LNCAP (cell line): ENCODE measurements at regions not wholly inside any gene's neighbourhood (a gene's known extent, or its start where the extent isn't known, plus 50 kb on each side); places are given as distances from the start of the nearest gene placed in this dataset.

Experiments used
- TF ChIP-seq, protein P1 (sequence below): fragments of 450-650 bp; IDR thresholded peaks from 2 replicates; pipeline ENCODE4 v1.5.1; 2017; ENCODE audit warnings: mild to moderate bottlenecking

DNA sequence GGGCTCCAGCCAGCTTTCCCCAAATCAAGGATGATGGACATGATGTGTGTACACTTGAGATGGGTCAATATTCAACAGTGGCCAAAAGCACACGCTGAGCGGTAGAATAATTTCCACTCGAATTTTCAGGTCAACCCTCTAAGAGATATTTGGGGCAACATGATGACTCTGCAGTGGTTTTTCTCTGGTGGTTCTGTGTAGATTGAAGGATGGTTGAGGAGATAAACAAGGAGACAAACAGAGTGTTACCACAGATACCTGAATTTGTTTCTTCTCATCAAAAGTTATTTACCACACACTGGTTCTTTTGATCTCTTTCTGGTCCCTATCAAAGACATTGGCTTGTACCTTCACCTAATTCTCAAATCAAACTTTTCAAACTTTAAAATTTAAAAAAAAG, 242.0 kb downstream of the ETS1 start:
- TF ChIP-seq, protein P1, sequence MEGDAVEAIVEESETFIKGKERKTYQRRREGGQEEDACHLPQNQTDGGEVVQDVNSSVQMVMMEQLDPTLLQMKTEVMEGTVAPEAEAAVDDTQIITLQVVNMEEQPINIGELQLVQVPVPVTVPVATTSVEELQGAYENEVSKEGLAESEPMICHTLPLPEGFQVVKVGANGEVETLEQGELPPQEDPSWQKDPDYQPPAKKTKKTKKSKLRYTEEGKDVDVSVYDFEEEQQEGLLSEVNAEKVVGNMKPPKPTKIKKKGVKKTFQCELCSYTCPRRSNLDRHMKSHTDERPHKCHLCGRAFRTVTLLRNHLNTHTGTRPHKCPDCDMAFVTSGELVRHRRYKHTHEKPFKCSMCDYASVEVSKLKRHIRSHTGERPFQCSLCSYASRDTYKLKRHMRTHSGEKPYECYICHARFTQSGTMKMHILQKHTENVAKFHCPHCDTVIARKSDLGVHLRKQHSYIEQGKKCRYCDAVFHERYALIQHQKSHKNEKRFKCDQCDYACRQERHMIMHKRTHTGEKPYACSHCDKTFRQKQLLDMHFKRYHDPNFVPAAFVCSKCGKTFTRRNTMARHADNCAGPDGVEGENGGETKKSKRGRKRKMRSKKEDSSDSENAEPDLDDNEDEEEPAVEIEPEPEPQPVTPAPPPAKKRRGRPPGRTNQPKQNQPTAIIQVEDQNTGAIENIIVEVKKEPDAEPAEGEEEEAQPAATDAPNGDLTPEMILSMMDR: no peak

- TF ChIP-seq, protein P1: no peak
Observed at GRCh38 chr11:128343870-128344269, 243.5 kb downstream of the ETS1 start.

- TF ChIP-seq, protein P1: no peak
Observed at GRCh38 chr11:128343135-128343514, 244.2 kb downstream of the ETS1 start.

DNA sequence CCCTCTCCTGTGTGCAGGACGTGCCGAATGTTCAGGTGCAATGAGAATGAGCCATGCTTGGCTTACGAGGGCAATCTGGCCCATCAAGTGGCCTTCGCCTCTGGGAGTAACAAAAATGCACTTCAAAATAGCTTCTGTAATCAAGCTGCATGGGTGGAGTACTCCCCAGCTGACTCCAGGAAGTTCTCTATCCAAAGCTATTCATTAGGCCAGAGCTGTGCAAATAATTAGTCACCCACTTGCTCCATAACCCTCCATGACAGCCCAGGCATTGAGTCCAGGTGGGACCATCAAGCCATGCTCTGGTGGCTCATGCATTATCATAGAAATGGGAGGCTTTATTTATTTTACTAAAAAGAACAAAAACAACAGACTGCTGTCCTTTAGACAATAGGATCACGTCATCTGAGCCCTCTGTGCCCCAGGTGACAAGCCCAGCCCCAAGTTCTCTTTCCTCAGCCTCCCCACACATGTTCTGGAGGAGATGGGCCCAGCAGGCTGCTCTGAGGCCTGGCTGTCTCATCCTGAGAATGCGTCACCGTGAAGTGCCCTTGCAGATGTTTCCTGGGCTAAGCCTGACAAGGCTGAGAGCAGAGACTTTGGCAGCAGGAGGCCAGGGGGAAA, 244.7 kb downstream of the ETS1 start:
- TF ChIP-seq, protein P1: no peak

DNA sequence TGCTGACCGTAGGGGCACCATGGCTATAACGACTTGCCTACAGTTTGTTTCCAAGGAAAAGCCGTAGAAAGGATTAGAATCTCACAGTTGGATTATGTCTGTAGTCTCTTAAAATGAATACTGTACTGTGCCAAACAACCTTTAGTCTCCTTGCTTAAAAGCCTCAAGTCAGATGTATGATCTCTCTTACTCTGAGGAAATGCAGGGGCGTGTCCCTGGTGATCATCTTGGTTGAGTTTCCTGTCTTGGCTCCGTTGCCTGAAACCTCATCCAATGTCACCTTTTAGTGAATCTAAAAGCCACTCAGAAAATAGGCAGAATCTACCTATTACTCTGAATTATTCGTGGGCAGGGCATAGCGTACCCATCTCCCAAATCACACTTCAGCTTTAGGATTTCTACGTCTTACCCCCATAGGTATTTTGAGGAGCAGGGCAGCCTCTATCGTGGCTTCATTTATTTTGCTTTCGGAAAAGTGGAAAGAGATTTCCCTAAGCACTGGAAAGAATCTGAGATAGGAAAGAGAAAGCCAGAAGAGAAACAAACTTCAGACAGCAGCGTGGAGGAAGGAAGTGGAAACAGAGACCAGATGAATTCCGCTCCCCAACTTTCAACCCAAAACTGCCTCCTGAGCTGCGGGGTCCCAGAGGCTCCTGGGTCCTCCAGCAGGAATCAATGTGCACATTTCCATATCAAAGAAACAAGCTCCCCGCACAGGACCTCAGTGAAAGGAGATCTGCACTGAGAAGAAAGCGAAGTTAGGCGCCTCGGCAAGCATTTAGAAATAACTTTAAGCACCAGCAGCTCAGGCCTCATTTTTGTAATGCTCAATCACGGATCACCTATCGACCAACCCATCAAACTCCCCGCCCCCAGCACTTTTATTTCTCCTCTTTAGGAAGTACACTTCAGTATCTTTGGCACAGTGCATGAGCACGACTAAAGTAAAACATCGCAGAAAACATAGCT, 245.8 kb downstream of the ETS1 start:
- TF ChIP-seq, protein P1: no peak

DNA sequence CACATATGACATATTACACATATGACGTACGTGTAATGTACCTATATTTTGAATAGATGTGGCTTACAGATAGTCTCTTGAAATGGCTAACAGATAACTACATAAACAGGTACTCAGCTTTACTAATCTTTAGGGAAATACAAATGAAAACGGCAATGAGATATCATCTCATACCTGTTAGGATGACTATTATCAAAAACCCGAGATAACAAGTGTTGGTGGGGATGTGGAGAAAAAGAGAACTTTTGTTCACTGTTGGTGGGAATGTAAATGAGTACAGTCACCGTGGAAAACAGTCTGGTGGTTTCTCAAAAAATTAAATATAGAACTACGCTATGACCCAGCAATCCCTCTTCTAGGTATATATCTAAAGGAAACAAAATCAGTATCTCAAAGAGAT, 247.6 kb downstream of the ETS1 start:
- TF ChIP-seq, protein P1: no peak

DNA sequence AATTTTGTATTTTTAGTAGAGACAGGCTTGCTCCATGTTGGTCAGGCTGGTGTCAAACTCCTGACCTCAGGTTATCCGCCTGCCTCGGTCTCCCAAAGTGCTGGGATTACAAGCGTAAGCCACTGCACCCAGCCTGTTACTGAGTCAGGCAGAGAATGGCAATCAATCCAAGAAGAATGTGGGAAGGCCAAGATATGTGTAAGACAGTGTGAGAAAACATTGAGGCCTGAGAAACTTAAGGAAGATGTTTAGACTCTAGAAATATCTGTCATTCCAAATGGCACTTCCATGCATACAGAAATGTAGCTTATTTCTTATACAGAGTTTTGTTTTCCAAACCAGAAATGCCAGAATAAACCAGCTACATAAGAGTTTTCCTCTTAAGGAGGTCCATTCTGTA, 248.5 kb downstream of the ETS1 start:
- TF ChIP-seq, protein P1: no peak
